MM.1S (cell line): ENCODE measurements at regions not wholly inside any gene's neighbourhood (a gene's known extent, or its start where the extent isn't known, plus 50 kb on each side); places are given as distances from the start of the nearest gene placed in this dataset.
A peak's percentile ranks its signal among the peaks of the same experiment; 100 is the strongest.

Experiments
- DNase-seq: peaks from one replicate; pipeline ENCODE4 v3.0.0-alpha.2; 2015
- H2AFZ ChIP-seq: fragments of 300-600 bp; sonication (generic); 2 replicates; pipeline ENCODE4 v1.6.0; 2016; ENCODE audit warnings: antibody characterized with exemption, low read length
- H3F3A ChIP-seq: fragments of 300-600 bp; sonication (generic); 2 replicates; pipeline ENCODE4 v1.6.1; 2016; ENCODE audit warnings: mild to moderate bottlenecking, antibody characterized with exemption, low read length, moderate library complexity, mixed read lengths; ENCODE audit not compliant: insufficient read depth
- H3K27ac ChIP-seq: fragments of 300-600 bp; sonication (generic); 2 replicates; pipeline ENCODE4 v1.5.1; 2016; ENCODE audit warnings: mild to moderate bottlenecking, low read length
- H3K27me3 ChIP-seq: fragments of 300-600 bp; sonication (generic); replicated peaks from 2 replicates; pipeline ENCODE4 v1.6.0; 2016; ENCODE audit warnings: low read length; ENCODE audit not compliant: insufficient read depth
- H3K36me3 ChIP-seq: fragments of 300-600 bp; sonication (generic); replicated peaks from 2 replicates; pipeline ENCODE4 v1.6.1; 2016; ENCODE audit warnings: mild to moderate bottlenecking, low read length, mixed read lengths; ENCODE audit not compliant: insufficient read depth
- H3K4me1 ChIP-seq: fragments of 300-600 bp; sonication (generic); 2 replicates; pipeline ENCODE4 v1.6.1; 2016; ENCODE audit warnings: low read length, mixed read lengths
- H3K4me2 ChIP-seq: fragments of 300-600 bp; sonication (generic); 2 replicates; pipeline ENCODE4 v1.6.0; 2016; ENCODE audit warnings: low read depth, low read length
- H3K4me3 ChIP-seq: fragments of 300-600 bp; sonication (generic); 2 replicates; pipeline ENCODE4 v1.5.1; 2016; ENCODE audit warnings: low read length, mixed read lengths
- H3K79me2 ChIP-seq: fragments of 300-600 bp; sonication (generic); 2 replicates; pipeline ENCODE4 v1.6.1; 2016; ENCODE audit warnings: mixed run types, low read length, mixed read lengths
- H3K9ac ChIP-seq: fragments of 300-600 bp; sonication (generic); 2 replicates; pipeline ENCODE4 v1.6.1; 2016; ENCODE audit warnings: low read length, mixed read lengths
- H3K9me2 ChIP-seq: fragments of 300-600 bp; sonication (generic); replicated peaks from 2 replicates; pipeline ENCODE4 v1.6.1; 2016; ENCODE audit warnings: mild to moderate bottlenecking, low read length, mixed read lengths; ENCODE audit not compliant: insufficient read depth
- H3K9me3 ChIP-seq: fragments of 300-600 bp; sonication (generic); replicated peaks from 2 replicates; pipeline ENCODE4 v1.6.1; 2016; ENCODE audit warnings: mild to moderate bottlenecking, low read length, mixed read lengths; ENCODE audit not compliant: insufficient read depth
- H4K20me1 ChIP-seq: fragments of 300-600 bp; sonication (generic); 2 replicates; pipeline ENCODE4 v1.6.1; 2016; ENCODE audit warnings: mild to moderate bottlenecking, low read length, moderate library complexity, mixed read lengths; ENCODE audit not compliant: insufficient read depth
- CTCF ChIP-seq: fragments of 300-600 bp; sonication (generic); IDR thresholded peaks from 2 replicates; pipeline ENCODE4 v1.5.1; 2016; ENCODE audit warnings: antibody characterized with exemption, low read length, mixed read lengths
- EZH2 ChIP-seq: fragments of 300-600 bp; sonication (generic); optimal IDR thresholded peaks from 2 replicates; pipeline ENCODE3; 2017; ENCODE audit warnings: low read depth, mild to moderate bottlenecking, antibody characterized with exemption, low read length, mixed read lengths
- EZH2phosphoT487 ChIP-seq: fragments of 300-600 bp; sonication (generic); IDR thresholded peaks from 2 replicates; pipeline ENCODE4 v1.6.1; 2018; ENCODE audit warnings: antibody characterized with exemption, low read length

GRCh38 chr18:11544060-11544633, 65.2 kb upstream of the SLC35G4 start:
- Histone ChIP-seq H3K4me2 (no peak overlapping the region), H3K9me2 (no peaks in the 10 kb centered on the region), H3K4me3 (no peak overlapping the region), H3F3A (peaks cover 2% of the 10 kb centered on the region; the same call in 1 of the 2 replicates), H3K9ac (no peak overlapping the region), H3K27me3 (no peaks in the 10 kb centered on the region), H2AFZ (no peak overlapping the region), H3K4me1 (peaks cover 12% of the 10 kb centered on the region), H3K36me3 (no peaks in the 10 kb centered on the region; the same call in 1 of the 2 replicates), H3K9me3 (no peaks in the 10 kb centered on the region), H4K20me1 (no peaks in the 10 kb centered on the region), H3K27ac (no peak overlapping the region), H3K79me2 (no peaks in the 10 kb centered on the region)
- no peak for TF ChIP-seq EZH2
- TF ChIP-seq EZH2phosphoT487: no peak
- DNase-seq: no peak

DNA sequence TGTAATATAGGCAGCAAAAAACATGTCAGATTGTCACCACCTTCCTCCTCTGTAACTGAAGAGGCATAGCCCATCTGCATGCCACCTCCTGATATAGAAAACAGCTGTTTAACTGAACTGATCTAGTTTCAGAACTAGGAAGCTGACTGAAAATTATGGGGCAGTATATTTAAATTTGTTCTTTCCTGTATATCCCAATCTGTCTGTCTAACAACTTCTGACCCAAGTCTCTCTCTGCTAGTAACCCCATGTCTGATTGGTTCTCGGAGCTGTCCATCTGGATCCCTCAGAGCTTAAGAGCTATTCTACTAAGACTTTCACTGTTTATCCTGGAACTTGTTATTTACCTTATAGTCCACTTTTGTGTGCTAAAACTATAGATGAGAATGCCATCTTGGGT, 68.2 kb upstream of the SLC35G4 start:
- Histone ChIP-seq H3K4me1 (peaks cover 12% of the 10 kb centered on the region), H3K27ac (no peak overlapping the region), H4K20me1 (no peaks in the 10 kb centered on the region), H3K79me2 (no peaks in the 10 kb centered on the region), H3K4me3 (no peak overlapping the region), H3K27me3 (no peaks in the 10 kb centered on the region), H3K9ac (no peak overlapping the region), H3F3A (peaks cover 2% of the 10 kb centered on the region; the same call in 1 of the 2 replicates), H3K9me2 (no peaks in the 10 kb centered on the region), H3K4me2 (peak overlapping the region; percentile 17; the same call in 1 of the 2 replicates), H3K36me3 (no peaks in the 10 kb centered on the region; the same call in 1 of the 2 replicates), H2AFZ (peak overlapping the region; percentile 12; the same call in 1 of the 2 replicates), H3K9me3 (no peaks in the 10 kb centered on the region)
- peak; percentile 63 for DNase-seq
- TF ChIP-seq EZH2 (no peak), EZH2phosphoT487 (no peak), CTCF (no peak)

- H3K4me3 ChIP-seq: no peak overlapping the region
Measured at GRCh38 chr18:11533942-11534496, 75.4 kb upstream of the SLC35G4 start.

More at GRCh38 chr18:11533942-11534496, 75.4 kb upstream of the SLC35G4 start:
- H3K9me3 ChIP-seq: no peaks in the 10 kb centered on the region
- no peak overlapping the region for H3K27ac ChIP-seq
- no peaks in the 10 kb centered on the region for H4K20me1 ChIP-seq
- H3K9ac ChIP-seq: no peak overlapping the region
- TF ChIP-seq CTCF (no peak), EZH2phosphoT487 (no peak), EZH2 (no peak)
- no peaks in the 10 kb centered on the region for H3K79me2 ChIP-seq
- H3K4me2 ChIP-seq: no peak overlapping the region
- no peaks in the 10 kb centered on the region for H3K36me3 ChIP-seq
- H3F3A ChIP-seq: no peaks in the 10 kb centered on the region
- DNase-seq: no peak
- H2AFZ ChIP-seq: no peak overlapping the region
- no peaks in the 10 kb centered on the region for H3K9me2 ChIP-seq
- H3K4me1 ChIP-seq: no peaks in the 10 kb centered on the region
- H3K27me3 ChIP-seq: no peaks in the 10 kb centered on the region
